NCI-H2107 treated with DMSO at 0.1 percent for 48 hours (cell line): ENCODE measurements at regions not wholly inside any gene's neighbourhood (a gene's known extent, or its start where the extent isn't known, plus 50 kb on each side); places are given as distances from the start of the nearest gene placed in this dataset.

Source experiments
- DNase-seq: peaks from one replicate; lab custom pipeline; 2025; ENCODE audit not compliant: unreplicated experiment; lab: John Stamatoyannopoulos, UW

- no peak for DNase-seq
Observed at GRCh38 chr2:239477591-239477990, 76.8 kb upstream of the HDAC4 start.

- DNase-seq = no peak
Observed at GRCh38 chr2:239476757-239477585, 76.2 kb upstream of the HDAC4 start.

GRCh38 chr2:239476029-239476756 is 75.4 kb upstream of the HDAC4 start:
- no peak for DNase-seq

- DNase-seq = no peak
Observed at GRCh38 chr2:239475161-239476028, 74.6 kb upstream of the HDAC4 start.

GRCh38 chr2:239473211-239473805 is 72.5 kb upstream of the HDAC4 start:
- no peak for DNase-seq

- peak; percentile 29 for DNase-seq
Observed at GRCh38 chr2:239472235-239472775, 71.5 kb upstream of the HDAC4 start.

- no peak for DNase-seq
Observed at GRCh38 chr2:239471011-239471792, 70.4 kb upstream of the HDAC4 start.

- no peak for DNase-seq
Observed at GRCh38 chr2:239470151-239470900, 69.5 kb upstream of the HDAC4 start.

GRCh38 chr2:239469106-239469960 is 68.5 kb upstream of the HDAC4 start:
- DNase-seq = no peak

- no peak for DNase-seq
Observed at GRCh38 chr2:239468491-239469105, 67.8 kb upstream of the HDAC4 start.

- no peak for DNase-seq
Observed at GRCh38 chr2:239467956-239468490, 67.2 kb upstream of the HDAC4 start.

GRCh38 chr2:239467281-239467955 is 66.6 kb upstream of the HDAC4 start:
- no peak for DNase-seq

- no peak for DNase-seq
Observed at GRCh38 chr2:239466755-239467271, 66.0 kb upstream of the HDAC4 start.

- no peak for DNase-seq
Observed at GRCh38 chr2:239466061-239466754, 65.4 kb upstream of the HDAC4 start.

- DNase-seq = no peak
Observed at GRCh38 chr2:239465017-239466001, 64.5 kb upstream of the HDAC4 start.
